Femur (tissue), 1 donor: ENCODE measurements at regions not wholly inside any gene's neighbourhood (a gene's known extent, or its start where the extent isn't known, plus 50 kb on each side); places are given as distances from the start of the nearest gene placed in this dataset.
A peak's percentile ranks its signal among the peaks of the same experiment; 100 is the strongest.

Experiments used
- DNase-seq: peaks from one replicate; pipeline ENCODE4 v3.0.0-alpha.2; 2017

DNA sequence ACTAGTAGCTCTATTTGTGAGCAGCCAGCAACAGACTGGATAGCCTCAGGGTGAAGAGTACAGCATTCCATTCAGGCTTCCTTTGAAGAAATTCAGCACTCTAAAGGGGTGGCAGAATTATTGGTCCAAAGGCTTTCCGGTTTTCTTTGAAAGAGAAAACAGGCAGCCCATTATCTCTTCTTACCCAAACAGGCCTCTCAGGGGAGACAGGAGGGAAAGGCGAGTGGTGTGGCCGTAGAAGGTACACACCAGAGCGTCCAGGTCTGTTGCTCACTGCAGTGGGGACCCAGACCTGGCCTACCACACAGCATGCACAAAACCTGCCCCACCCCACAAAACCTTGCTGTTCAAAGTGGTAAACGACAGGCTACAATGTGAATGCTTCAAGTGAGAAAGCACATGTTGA is 83.3 kb downstream of the ZNF608 start:
- DNase-seq, result no peak

DNA sequence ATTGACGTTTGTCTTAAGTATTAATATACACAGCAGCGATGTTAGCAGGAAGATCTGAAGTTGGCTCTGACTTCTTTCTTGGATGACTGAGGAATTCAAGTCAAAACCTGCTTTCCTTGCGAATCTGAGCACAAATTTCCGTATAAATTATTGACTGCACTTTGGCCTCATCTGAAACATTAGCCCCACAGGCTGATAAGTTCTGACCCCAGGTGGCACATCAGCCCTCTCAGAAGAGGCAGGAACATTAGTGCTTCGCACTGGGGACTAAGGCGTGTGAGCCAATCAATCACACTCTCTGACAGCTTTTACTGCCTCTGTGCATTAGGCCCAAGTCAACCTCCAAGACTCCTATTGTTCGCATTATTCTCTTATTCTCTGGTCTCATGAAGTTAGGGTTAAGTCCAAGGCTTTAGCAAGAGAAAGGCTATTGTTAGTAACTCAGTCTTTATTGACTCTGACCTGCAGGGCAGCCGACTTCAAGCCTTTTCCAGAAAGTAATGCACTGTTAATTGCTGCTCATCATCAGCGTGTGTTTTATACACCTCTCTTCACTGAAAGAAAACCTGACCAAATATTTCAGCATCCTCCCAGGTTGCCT is 84.2 kb downstream of the ZNF608 start:
- no peak for DNase-seq

DNA sequence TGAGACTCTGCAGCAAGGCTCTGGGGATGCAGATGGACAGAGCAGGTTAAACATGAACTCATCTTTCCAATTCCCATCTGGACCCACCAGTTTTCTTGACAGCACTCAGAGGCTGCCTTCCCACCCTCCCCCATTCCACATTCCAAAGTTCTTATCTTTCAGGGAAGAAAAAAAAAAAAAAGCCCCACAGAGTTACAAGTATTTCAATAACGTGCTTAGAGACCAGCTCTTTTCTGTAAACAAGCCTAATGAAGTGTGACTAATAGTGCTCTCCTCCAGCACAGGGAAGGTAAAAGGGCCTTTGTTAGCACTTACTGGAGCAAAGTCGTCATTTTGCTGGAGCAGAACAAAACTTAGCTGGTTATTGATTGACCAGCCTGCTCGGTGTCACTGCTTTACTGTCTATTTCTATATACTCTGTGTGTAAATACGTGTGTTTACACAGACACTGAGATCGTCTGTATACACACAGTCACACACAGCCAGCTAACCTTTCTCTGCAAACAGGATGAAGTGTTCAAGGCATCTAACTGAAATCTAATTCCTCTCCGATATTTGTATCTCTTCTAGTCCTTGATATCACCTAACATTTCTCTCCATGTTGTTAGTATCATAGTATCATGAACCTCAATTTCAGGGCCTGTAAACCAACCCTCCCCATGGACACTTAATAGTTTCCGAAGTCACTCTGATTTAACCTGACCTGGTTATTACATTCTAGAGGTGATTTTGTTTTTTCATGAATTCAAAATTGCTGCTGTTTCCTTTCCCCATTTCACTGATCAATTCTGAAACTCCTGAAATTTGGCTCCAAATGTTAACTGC is 84.9 kb downstream of the ZNF608 start:
- no peak for DNase-seq

DNA sequence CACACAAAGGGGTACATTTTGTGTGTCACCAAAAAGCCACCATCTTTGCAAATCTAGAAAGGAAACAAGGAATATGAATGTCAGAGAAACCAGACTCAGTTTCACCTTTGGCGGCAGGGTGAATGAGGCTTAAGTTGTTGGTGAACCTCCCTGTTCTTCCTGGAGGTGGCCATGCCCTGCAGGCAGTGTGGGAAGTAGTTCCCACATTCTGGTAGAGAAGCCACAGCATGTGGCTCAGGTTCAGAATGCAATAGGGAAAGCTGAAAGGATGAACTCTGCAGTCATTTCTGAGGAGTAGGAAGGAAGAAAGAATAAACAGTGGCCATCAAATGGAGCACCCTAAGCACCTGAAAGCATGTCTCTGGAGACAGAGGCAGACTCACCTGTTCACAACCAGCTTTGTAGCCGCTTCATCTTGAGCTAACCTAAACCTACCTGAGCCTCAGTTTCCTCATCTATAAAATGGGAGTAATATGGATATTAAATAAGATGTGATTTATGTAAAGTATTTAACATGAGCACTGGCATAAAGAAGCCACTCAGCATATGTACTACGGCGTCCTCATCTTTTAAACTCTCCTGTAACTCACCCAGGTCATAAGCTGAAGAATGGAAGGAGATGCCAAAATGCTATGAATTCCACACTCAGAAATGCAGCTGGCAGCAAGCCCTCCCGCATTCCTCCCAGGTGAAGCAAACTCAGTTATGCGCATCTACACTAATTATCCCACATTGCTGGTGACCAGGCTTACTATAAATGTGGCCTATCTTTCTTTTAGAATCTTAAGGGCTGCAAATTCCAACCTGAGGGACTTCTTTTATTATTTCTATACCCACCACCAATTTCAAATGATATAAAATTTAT is 86.0 kb downstream of the ZNF608 start:
- no peak for DNase-seq

DNA sequence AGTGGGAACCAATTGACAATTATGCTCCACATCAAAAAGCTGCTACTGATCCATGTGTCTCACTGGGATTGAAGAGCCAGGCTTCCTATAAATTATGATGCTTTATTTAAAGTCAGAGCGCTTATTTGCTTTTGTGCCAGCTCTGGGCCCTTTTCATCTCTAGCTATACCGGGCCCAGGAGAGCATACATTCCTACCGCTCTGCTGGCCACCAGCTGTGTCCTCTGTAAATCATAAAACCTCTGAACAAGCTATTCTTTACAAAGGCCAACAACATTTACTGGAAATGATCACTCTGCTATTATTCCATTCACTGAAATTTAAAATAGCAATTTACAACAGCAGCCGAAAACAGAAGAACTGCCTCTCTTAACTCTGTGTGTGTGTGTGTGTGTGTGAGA is 86.6 kb downstream of the ZNF608 start:
- DNase-seq, result peak; percentile 57

DNA sequence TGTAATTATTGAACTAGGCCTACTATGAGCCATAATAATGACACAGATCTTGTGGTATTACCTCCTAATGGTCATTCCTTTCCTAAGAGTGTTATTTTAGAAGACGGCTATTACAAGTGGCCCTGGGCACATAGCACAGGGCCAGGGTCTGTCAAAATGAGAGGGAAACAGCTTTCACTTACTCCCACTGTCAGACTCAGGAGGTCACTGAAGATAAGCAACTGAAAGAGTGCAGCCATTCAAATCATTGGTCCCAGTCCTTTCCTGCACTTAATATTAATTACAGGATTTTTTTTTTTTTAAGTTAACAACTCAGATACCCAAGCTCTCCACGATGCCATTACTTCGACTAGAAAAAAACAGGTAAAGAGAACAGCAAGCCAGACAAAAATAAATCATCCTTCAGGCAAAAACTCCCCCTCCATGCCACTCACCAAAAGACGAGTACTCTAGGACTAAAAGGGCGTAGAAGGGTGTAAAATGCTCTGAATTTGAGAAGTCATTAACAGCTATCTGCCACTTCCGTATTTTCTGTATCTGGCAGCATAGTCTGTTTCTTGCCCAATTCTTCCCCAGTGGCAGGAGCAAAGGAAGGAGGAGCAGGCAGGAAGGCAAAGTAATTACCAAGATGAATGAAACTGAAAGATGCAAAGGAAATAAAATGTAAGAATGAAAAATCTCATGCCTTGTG is 87.4 kb downstream of the ZNF608 start:
- DNase-seq, result no peak

DNA sequence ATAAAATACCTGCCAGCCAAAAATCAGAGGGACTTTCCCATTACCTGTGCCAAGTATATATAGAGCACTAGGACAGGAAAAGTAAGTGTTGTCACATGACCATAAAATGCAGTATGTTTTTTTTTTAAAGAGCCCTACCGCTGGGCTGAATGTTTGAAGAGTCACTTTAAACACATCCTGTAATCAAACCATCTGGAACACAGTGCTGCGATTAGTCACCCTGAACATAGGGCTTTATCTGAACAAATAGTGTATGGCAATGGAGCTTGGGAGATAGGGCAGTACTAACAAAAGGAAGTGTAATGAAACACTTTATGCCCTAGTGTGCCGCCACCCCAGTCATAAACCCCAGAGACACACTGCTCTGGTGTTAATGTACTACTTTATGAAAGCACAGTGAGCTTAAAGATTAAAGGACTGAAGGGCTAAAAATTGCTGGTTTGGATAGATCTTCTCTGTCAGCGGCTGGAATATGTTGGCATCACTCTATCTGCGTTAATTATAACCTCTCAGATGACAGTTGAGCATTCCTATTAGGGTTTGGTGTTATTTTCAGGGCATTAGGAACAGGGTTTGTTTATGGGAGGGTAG is 90.4 kb downstream of the ZNF608 start:
- DNase-seq, result no peak

DNA sequence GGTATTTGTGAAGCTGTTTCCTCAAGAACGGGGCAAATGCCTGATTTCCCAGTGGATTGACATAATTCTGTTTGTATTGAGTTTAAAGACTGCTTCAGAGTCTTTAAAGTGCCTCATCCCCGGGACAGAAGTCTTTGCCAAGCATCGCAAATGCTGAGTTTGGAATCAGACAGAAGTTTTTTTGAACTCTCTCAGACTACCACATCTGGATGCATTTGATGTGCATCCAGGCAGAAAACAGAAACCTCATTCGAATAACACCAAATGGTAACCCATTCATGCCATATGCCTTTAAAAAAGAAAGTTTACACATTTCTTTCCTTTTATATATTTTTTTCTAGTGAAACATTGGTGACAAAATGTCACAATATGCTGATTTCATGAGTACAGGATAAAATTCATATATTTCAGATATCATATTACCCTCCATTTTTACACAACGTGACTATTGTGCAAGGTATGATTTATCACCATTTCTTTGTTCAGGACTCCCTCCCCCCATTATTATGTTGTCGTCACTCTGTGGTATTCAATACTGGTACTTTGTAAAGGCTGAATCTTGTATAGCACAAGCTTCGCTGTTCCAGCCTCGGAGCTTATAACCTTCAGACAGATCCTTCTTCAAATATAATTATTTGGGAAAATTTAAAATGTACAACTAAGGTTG is 91.1 kb downstream of the ZNF608 start:
- DNase-seq, result peak; percentile 70

DNA sequence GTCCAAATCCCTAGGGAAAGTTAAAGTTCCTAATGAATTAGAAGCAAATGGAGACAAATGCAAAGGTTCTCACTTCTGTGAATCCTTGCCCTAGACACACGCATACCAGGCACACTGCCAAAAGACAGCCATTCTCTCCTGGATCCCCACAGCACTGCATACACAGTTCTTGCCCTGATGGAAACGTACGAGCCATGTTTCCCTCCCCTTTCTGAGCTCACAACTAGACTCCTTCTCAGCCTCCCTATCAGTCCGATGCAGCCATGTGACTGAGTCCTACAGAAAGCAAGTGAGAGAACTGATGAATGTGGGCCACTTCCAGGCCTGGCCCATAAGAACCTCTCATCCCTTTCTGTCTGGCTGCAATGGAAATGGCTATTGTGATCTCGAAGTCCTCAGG is 92.0 kb downstream of the ZNF608 start:
- DNase-seq, result no peak

DNA sequence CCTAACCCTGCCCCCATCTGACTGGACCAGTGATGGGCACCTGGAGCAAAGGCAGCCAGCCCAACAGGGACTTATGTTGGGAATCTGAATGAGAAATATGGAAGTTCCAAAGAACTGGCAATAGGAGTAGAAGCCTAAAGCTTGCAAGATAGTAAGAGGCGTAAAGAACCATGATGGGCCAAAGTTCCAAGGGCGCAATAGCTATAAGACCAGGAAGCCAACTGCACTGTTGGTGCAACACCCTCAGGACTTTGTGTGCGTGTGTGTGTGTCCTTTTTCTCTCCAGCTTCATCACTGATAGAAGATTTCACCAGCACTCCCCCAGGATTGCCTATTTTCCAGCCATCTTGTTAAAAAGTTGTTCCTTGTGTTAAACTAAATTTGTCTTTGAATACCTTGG is 92.8 kb downstream of the ZNF608 start:
- no peak for DNase-seq

DNA sequence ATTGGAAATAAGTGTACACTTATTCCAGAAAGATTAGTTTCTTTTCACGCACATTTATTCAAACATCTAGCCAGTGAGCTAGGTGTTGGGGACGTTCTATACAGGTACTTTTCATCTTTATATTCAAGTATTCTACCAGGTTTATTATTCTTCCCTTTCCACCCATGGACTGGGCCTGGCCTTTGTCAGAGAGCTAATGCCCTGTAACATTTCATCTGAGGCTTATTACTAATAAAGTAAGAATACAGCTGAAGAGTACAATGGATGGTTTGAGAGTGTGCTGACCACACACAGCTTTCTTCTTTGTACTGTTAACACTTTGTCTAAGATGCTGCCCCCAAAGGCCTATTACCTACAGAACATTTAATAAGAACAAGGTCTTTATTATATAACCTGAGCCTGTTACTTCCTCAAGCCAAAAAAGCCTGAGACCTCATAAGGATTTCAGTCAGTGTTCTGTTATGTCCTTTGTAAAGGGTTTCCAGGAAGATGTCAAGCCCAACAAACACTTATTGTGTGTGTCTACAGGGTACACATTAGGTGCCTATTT is 93.5 kb downstream of the ZNF608 start:
- DNase-seq, result no peak

DNA sequence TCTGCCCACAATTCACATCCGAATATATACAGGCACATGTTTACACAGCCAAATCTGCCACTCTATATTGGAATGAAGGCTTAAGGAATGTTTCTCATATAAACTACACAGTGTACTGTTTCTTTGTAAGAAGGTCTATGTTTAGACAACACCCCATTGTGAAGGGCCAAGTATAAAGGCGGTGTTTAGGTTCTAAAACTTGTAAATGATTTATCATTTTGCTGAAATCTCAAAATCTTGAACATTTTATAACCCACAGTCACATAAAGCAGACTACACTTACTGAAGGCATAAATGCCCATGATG is 94.0 kb downstream of the ZNF608 start:
- DNase-seq, result no peak

DNA sequence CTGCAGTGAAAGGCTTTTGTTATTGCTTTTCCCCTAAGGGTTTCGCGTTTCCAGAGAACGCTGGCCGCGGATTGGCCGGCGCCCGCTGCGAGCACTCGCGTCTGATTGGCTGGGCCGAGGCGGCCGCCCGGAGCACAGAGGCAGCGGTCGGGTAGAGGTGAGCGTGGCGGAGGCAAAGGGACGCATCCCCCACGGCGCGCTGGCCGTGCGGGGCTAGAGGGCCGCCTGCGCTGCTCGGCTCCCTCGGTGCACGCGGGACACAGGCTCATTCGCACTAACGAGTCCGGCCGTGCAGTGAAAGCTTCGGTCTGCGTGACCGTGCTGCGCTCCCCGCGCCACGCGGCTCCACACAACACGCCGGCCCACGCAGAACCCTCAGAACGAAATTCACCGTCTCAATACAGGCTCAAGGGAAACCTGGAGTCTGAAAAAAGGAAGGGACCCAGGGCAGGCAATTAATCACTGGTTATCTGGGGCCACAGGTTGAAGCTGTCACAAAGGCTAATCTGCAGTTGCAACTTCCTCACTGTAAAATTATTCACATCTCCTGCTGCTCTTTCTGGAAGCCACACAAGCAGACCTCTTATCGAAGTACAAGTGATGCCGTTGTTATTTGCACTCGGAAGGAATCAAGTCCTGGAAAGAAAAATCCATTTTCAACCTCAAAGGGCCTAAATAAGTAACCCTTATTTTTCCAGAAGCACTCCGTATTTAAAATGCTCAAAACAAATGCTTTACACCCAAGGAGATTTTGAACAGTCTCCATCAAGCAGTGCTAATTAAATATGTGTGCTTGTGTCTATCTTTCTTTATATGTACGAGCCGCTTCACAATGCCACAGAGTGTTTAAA is 94.6 kb downstream of the ZNF608 start:
- DNase-seq, result peak; percentile 93

DNA sequence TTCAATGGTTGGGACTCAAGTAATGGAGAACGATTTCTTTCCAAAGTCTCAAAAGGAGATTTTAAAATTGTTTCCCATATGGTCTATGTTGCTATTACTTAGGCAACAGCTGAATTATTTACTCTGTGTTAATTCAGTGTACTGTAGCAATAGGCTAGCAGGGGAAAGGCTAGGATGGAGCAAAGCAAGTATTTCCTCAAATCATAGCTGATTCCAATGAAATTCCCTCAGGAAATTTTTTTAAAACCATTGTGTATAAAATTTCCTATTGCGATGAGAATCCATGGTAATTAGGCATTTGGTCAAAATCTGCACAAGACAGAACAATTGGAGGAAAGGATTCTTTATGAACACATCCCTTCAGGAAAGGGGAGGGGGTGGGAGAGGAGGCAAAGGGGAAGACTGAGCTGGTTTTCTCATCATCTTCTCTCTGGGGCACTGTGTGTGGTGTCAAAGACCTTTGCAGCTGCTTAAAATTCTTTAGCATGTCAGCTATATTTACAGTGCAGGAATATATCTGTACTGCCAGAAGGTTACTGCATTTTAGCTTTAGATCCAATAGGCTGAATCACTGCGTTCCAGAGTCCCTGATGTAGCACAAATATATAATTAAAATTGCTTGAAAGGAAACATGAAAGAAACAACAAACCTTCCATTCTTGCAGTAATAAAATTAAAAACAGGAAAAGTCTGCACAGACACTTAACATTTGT is 95.3 kb downstream of the ZNF608 start:
- DNase-seq, result peak; percentile 87

DNA sequence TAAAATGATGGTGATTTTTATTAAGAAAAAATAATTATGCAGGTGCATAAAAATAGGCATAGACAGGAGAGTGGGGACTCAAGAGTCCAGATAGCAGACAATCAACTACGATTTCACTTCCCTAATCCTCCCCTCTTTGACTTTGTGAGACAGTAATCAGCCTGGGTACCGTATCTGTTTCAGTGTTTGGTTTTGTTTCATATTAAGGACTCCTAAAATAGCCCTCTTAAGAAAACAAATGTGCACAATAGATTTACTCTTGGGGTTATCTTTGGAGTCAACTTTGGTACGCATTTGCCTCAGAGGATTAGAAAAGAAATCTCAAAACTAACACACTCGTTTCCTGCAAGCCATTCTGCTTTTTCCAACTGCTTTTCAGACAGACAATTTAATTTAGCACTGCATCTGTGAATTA is 96.3 kb downstream of the ZNF608 start:
- no peak for DNase-seq

DNA sequence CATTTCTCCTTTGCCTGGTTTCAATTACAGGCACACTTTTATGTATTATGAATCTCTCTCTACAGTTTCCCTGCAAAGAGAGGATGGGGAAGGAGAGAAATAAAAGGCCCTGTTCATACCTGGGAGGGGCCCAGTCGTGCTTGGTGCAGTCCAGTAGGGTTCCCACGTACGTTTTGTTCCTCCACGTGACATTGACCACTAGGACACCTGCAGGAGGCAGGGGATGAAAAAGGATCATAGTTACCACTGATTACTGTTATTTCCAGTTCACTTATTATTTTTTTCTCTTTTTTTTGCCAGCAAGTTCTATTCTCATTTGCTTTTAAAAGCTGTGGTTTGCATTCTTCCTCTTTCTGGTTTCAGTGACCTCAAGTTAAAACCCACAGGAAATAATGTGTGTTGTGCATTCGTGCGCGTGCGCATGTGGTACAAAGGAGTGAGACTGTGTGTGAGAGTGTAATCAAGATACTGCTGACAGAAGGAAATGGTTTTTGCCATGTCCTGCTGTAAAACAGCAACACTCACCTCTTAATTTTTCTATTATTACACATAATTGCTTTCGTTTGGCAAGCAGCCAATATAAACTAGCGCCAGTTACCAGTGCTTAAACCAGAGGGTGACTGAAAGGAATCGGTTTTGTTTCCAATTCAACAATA is 96.8 kb downstream of the ZNF608 start:
- peak; percentile 86 for DNase-seq

DNA sequence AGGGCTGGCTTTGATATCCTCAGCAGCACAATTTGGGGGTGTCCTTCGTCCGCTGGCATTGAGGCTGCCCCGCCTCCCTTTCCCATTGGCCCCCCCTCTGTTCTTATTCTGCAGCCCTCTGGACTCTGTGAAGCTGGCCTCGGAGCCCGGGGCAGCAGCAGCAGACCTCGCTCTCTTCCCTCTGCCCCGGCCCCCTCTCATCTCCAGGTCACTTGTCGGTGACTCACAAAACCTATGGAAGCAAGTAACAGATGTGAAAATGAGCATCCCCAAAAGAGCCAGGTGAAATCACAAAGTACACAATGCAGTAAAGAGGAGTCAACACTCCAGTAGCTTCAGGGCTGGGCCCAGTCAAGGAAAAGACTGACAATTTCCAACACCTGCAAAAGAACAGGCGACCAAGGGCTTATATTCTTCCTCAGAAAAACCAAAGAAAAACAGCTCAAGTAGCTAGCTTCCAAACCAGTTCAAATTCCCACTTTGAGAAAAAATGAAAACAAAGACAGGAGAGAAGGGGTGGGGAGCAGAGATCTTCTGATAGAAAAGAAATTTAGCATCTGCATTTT is 97.5 kb downstream of the ZNF608 start:
- DNase-seq, result no peak

DNA sequence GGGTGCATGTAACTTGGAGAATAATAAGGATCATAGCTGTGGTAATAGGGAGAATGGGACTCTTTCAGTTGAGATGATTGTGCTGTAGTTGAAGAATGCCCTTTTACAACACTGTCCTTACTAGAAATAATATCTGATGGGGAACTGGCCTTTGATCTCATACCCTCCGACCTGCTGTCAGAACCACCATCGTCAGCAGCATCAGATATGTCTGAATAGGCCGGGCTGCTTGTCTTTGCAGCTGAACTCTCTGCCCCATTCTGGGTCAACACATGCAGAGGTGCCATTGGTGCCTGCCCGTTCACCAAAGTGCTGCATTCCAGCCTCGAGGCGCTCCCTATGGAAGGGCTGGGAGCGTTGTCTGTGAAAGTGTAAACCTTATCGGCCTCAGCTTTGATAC is 99.1 kb downstream of the ZNF608 start:
- no peak for DNase-seq

DNA sequence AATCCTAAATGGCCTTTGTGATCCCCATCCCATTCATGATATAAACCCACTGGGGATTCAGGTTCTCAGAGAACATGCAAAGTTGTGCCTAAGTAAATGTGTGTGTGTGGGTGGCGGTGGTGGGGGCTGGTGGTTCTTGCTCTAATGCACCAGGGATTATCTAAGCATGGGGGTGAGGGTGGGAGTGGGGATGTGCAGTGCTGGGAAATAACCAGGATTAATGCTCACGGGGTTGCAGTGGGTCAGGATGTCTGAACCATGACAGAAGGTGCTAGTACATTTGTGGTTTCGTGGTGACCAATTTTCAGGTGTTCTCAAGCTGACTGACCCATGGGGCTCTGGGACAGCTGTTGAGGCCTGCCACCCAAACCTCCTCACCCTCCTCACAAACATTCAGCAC is 101.0 kb downstream of the ZNF608 start:
- no peak for DNase-seq
